ENCODE measurements at regions not wholly inside any gene's neighbourhood (a gene's known extent, or its start where the extent isn't known, plus 50 kb on each side); places are given as distances from the start of the nearest gene placed in this dataset.

- DNase-seq = no peak
Measured at GRCh38 chrX:68944211-68944610, 115.4 kb downstream of the EFNB1 start.

- DNase-seq = no peak
Measured at GRCh38 chrX:68942840-68943239, 114.0 kb downstream of the EFNB1 start.

- DNase-seq = no peak
Measured at GRCh38 chrX:68942104-68942503, 113.3 kb downstream of the EFNB1 start.

GRCh38 chrX:68941385-68941952 lies 112.6 kb downstream of the EFNB1 start:
- no peak for DNase-seq

GRCh38 chrX:68940601-68941000 lies 111.8 kb downstream of the EFNB1 start:
- DNase-seq = no peak

GRCh38 chrX:68939868-68940267 lies 111.0 kb downstream of the EFNB1 start:
- no peak for DNase-seq

GRCh38 chrX:68938244-68939004 lies 109.6 kb downstream of the EFNB1 start:
- no peak for DNase-seq

GRCh38 chrX:68937581-68937980 lies 108.8 kb downstream of the EFNB1 start:
- no peak for DNase-seq

- peak; percentile 24 for DNase-seq
Measured at GRCh38 chrX:68936608-68937007, 107.8 kb downstream of the EFNB1 start.

GRCh38 chrX:68936126-68936525 lies 107.3 kb downstream of the EFNB1 start:
- DNase-seq = no peak

GRCh38 chrX:68935362-68935761 lies 106.5 kb downstream of the EFNB1 start:
- no peak for DNase-seq

- DNase-seq = no peak
Measured at GRCh38 chrX:68934922-68935321, 106.1 kb downstream of the EFNB1 start.

- no peak for DNase-seq
Measured at GRCh38 chrX:68934421-68934820, 105.6 kb downstream of the EFNB1 start.

- peak; percentile 31 for DNase-seq
Measured at GRCh38 chrX:68932611-68933010, 103.8 kb downstream of the EFNB1 start.

GRCh38 chrX:68931345-68931744 lies 102.5 kb downstream of the EFNB1 start:
- DNase-seq = no peak

GRCh38 chrX:68930542-68931317 lies 101.9 kb downstream of the EFNB1 start:
- DNase-seq = no peak

- DNase-seq = peak; percentile 41
Measured at GRCh38 chrX:68929332-68930150, 100.7 kb downstream of the EFNB1 start.

GRCh38 chrX:68928401-68928800 lies 99.6 kb downstream of the EFNB1 start:
- DNase-seq = no peak

- no peak for DNase-seq
Measured at GRCh38 chrX:68927178-68927577, 98.4 kb downstream of the EFNB1 start.

GRCh38 chrX:68923147-68923546 lies 94.3 kb downstream of the EFNB1 start:
- no peak for DNase-seq

GRCh38 chrX:68922013-68922412 lies 93.2 kb downstream of the EFNB1 start:
- DNase-seq = no peak

GRCh38 chrX:68920561-68920960 lies 91.7 kb downstream of the EFNB1 start:
- no peak for DNase-seq

GRCh38 chrX:68919707-68920106 lies 90.9 kb downstream of the EFNB1 start:
- no peak for DNase-seq
